IPS-18a (cell line): ENCODE measurements at regions not wholly inside any gene's neighbourhood (a gene's known extent, or its start where the extent isn't known, plus 50 kb on each side); places are given as distances from the start of the nearest gene placed in this dataset.

Source experiments
- H3K27ac ChIP-seq: one replicate; pipeline ENCODE4 v1.5.1; 2013; ENCODE audit warnings: low read length
- H3K27me3 ChIP-seq: one replicate; pipeline ENCODE4 v1.6.1; 2013; ENCODE audit warnings: mild to moderate bottlenecking, low read length; ENCODE audit not compliant: control insufficient read depth, insufficient read depth
- H3K36me3 ChIP-seq: one replicate; pipeline ENCODE4 v1.6.1; 2013; ENCODE audit warnings: low read depth, low read length; ENCODE audit not compliant: control insufficient read depth
- H3K4me1 ChIP-seq: one replicate; pipeline ENCODE4 v1.6.1; 2013; ENCODE audit warnings: low read depth, low read length; ENCODE audit not compliant: control insufficient read depth
- H3K4me3 ChIP-seq: one replicate; pipeline ENCODE4 v1.5.1; 2013; ENCODE audit warnings: low read length
- H3K9ac ChIP-seq: one replicate; pipeline ENCODE4 v1.6.1; 2013; ENCODE audit warnings: mild to moderate bottlenecking, low read length, moderate library complexity
- H3K9me3 ChIP-seq: one replicate; pipeline ENCODE4 v1.6.1; 2013; ENCODE audit warnings: low read depth, low read length; ENCODE audit not compliant: control insufficient read depth

- Histone ChIP-seq H3K27ac (no peak overlapping the region), H3K27me3 (no peaks in the 10 kb centered on the region), H3K4me3 (no peak overlapping the region), H3K36me3 (no peaks in the 10 kb centered on the region), H3K4me1 (peaks cover 6% of the 10 kb centered on the region), H3K9ac (no peak overlapping the region), H3K9me3 (no peaks in the 10 kb centered on the region)
These were observed 88.4 kb upstream of the CELF4 start for GRCh38 chr18:37654034-37654433.

- Histone ChIP-seq H3K4me3 (no peak overlapping the region), H3K36me3 (no peaks in the 10 kb centered on the region), H3K4me1 (peaks cover 6% of the 10 kb centered on the region), H3K9me3 (no peaks in the 10 kb centered on the region), H3K27me3 (no peaks in the 10 kb centered on the region), H3K9ac (no peak overlapping the region), H3K27ac (no peak overlapping the region)
These were observed 88.0 kb upstream of the CELF4 start for GRCh38 chr18:37653618-37654017.

- Histone ChIP-seq H3K36me3 (no peaks in the 10 kb centered on the region), H3K9me3 (no peaks in the 10 kb centered on the region), H3K27ac (no peak overlapping the region), H3K4me3 (no peak overlapping the region), H3K9ac (no peak overlapping the region), H3K4me1 (peaks cover 6% of the 10 kb centered on the region), H3K27me3 (no peaks in the 10 kb centered on the region)
These were observed 84.3 kb upstream of the CELF4 start for GRCh38 chr18:37649930-37650329.

GRCh38 chr18:37649416-37649815, 83.8 kb upstream of the CELF4 start:
- Histone ChIP-seq H3K27me3 (no peaks in the 10 kb centered on the region), H3K9me3 (no peaks in the 10 kb centered on the region), H3K4me3 (no peak overlapping the region), H3K36me3 (no peaks in the 10 kb centered on the region), H3K27ac (no peak overlapping the region), H3K9ac (no peak overlapping the region), H3K4me1 (peaks cover 6% of the 10 kb centered on the region)

GRCh38 chr18:37641573-37641972, 76.0 kb upstream of the CELF4 start:
- peaks cover 4% of the 10 kb centered on the region for H3K9me3 ChIP-seq
- no peak overlapping the region for H3K9ac ChIP-seq
- H3K4me3 ChIP-seq: no peak overlapping the region
- no peaks in the 10 kb centered on the region for H3K27me3 ChIP-seq
- H3K27ac ChIP-seq: no peak overlapping the region
- H3K4me1 ChIP-seq: peaks cover 11% of the 10 kb centered on the region
- no peaks in the 10 kb centered on the region for H3K36me3 ChIP-seq

- Histone ChIP-seq H3K27me3 (no peaks in the 10 kb centered on the region), H3K9ac (no peak overlapping the region), H3K4me1 (peaks cover 11% of the 10 kb centered on the region), H3K36me3 (no peaks in the 10 kb centered on the region), H3K9me3 (peaks cover 4% of the 10 kb centered on the region), H3K4me3 (peak overlapping the region; percentile 9), H3K27ac (no peak overlapping the region)
These were observed 74.9 kb upstream of the CELF4 start for GRCh38 chr18:37640504-37640903.

GRCh38 chr18:37639846-37640245, 74.2 kb upstream of the CELF4 start:
- Histone ChIP-seq H3K27ac (no peak overlapping the region), H3K9me3 (peaks cover 4% of the 10 kb centered on the region), H3K27me3 (no peaks in the 10 kb centered on the region), H3K9ac (no peak overlapping the region), H3K4me1 (peaks cover 11% of the 10 kb centered on the region), H3K36me3 (no peaks in the 10 kb centered on the region), H3K4me3 (no peak overlapping the region)

- H3K27me3 ChIP-seq: no peaks in the 10 kb centered on the region
- H3K4me3 ChIP-seq: no peak overlapping the region
- H3K27ac ChIP-seq: no peak overlapping the region
- no peaks in the 10 kb centered on the region for H3K9me3 ChIP-seq
- H3K4me1 ChIP-seq: peaks cover 11% of the 10 kb centered on the region
- no peak overlapping the region for H3K9ac ChIP-seq
- H3K36me3 ChIP-seq: no peaks in the 10 kb centered on the region
These were observed 71.9 kb upstream of the CELF4 start for GRCh38 chr18:37637478-37637850.

GRCh38 chr18:37636831-37637477, 71.4 kb upstream of the CELF4 start:
- H3K4me1 ChIP-seq: peaks cover 11% of the 10 kb centered on the region
- H3K36me3 ChIP-seq: no peaks in the 10 kb centered on the region
- H3K27me3 ChIP-seq: no peaks in the 10 kb centered on the region
- H3K9ac ChIP-seq: no peak overlapping the region
- H3K27ac ChIP-seq: no peak overlapping the region
- H3K4me3 ChIP-seq: no peak overlapping the region
- H3K9me3 ChIP-seq: no peaks in the 10 kb centered on the region

- Histone ChIP-seq H3K9me3 (no peaks in the 10 kb centered on the region), H3K27ac (no peak overlapping the region), H3K9ac (no peak overlapping the region)
These were observed 68.9 kb upstream of the CELF4 start for GRCh38 chr18:37634516-37634915.

GRCh38 chr18:37631422-37631821, 65.8 kb upstream of the CELF4 start:
- Histone ChIP-seq H3K4me1 (no peaks in the 10 kb centered on the region), H3K27ac (no peak overlapping the region), H3K9ac (no peak overlapping the region), H3K4me3 (no peak overlapping the region), H3K27me3 (no peaks in the 10 kb centered on the region), H3K36me3 (no peaks in the 10 kb centered on the region), H3K9me3 (no peaks in the 10 kb centered on the region)

More at GRCh38 chr18:37634516-37634915, 68.9 kb upstream of the CELF4 start:
- Histone ChIP-seq H3K27me3 (no peaks in the 10 kb centered on the region), H3K4me1 (no peaks in the 10 kb centered on the region), H3K36me3 (no peaks in the 10 kb centered on the region), H3K4me3 (no peak overlapping the region)

GRCh38 chr18:37630334-37630733, 64.7 kb upstream of the CELF4 start:
- H3K4me3 ChIP-seq: no peak overlapping the region
- no peak overlapping the region for H3K9ac ChIP-seq
- no peaks in the 10 kb centered on the region for H3K36me3 ChIP-seq
- no peak overlapping the region for H3K27ac ChIP-seq
- H3K27me3 ChIP-seq: no peaks in the 10 kb centered on the region
- H3K4me1 ChIP-seq: no peaks in the 10 kb centered on the region
- no peaks in the 10 kb centered on the region for H3K9me3 ChIP-seq
